Subcutaneous abdominal adipose tissue (tissue), 5 donors: ENCODE measurements at regions not wholly inside any gene's neighbourhood (a gene's known extent, or its start where the extent isn't known, plus 50 kb on each side); places are given as distances from the start of the nearest gene placed in this dataset.

Source experiments
- H3K27ac ChIP-seq: one replicate; pipeline ENCODE4 v1.7.0; 2013; ENCODE audit warnings: low read depth, mild to moderate bottlenecking, inconsistent platforms, low read length, moderate library complexity
- H3K27me3 ChIP-seq, 5 donors: one replicate each; pipeline ENCODE4 v1.7.0; 2013; ENCODE audit warnings: low read length in 5 of 5, inconsistent platforms in 1 of 5; ENCODE audit not compliant: control insufficient read depth in 5 of 5, insufficient read depth in 4 of 5
- H3K36me3 ChIP-seq, 5 donors: one replicate each; pipeline ENCODE4 v1.7.0; 2013; ENCODE audit warnings: low read length in 5 of 5; ENCODE audit not compliant: control insufficient read depth in 5 of 5, insufficient read depth in 5 of 5
- H3K4me1 ChIP-seq, 5 donors: one replicate each; pipeline ENCODE4 v1.7.0; 2013; ENCODE audit warnings: low read length in 5 of 5, mild to moderate bottlenecking in 3 of 5, moderate library complexity in 1 of 5; ENCODE audit not compliant: control insufficient read depth in 5 of 5, insufficient read depth in 5 of 5
- H3K4me3 ChIP-seq, 5 donors: one replicate each; pipeline ENCODE4 v1.7.0; 2013; ENCODE audit warnings: low read length in 5 of 5, low read depth in 1 of 5
- H3K9ac ChIP-seq, 5 donors: one replicate each; pipeline ENCODE4 v1.7.0; 2013; ENCODE audit warnings: low read length in 5 of 5, mild to moderate bottlenecking in 4 of 5, moderate library complexity in 3 of 5
- H3K9me3 ChIP-seq, 5 donors: one replicate each; pipeline ENCODE4 v1.7.0; 2013; ENCODE audit warnings: low read length in 5 of 5; ENCODE audit not compliant: control insufficient read depth in 5 of 5
- donor health status: healthy.
- donor health status: healthy.
- donor health status: healthy.
- donor health status: healthy.
- donor health status: healthy.

DNA sequence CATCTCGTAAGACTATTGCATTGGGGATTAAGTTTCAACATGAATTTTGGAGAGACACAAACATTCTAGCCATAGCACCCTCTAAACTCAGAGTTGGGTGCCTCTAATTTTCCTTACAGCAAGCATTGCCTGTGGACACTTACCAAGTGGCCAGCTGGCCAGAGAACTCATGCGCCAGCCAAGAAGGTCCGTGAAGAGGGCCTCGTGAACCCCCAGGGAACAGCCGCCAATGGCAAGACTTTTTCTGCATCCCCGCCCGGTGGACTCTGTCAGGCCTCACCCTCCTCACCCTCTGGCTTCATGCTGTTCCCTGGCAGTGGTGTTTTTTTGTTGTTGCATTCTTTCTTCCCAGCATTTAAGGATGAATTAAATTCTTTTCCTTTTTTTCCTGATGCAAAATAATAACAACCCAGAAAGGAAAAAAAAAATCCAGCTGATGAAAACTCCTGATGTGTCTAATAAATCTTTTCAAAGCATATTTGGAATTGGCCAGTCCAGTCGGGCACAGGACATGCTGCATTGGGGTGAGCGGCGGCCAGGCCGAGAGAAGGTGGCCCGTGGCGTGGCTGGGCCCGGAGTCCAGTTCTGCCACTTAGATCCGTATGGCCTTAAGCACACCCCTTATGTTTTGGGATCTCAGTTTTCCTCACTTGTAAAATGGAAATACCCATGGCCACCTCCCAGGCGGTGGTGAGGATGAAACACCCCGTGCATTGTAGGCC, 191.9 kb upstream of the DIO3 start:
- H3K4me3 ChIP-seq: no peak overlapping the region
- H3K27me3 ChIP-seq: peaks cover 3 to 12% (median 5%) of the 10 kb centered on the region in 5 donors
- H3K9ac ChIP-seq: no peak overlapping the region
- no peak overlapping the region for H3K27ac ChIP-seq
- H3K4me1 ChIP-seq: peaks cover under 1 to 30% (median 24%) of the 10 kb centered on the region in 5 donors
- no peaks in the 10 kb centered on the region for H3K9me3 ChIP-seq
- no peaks in the 10 kb centered on the region for H3K36me3 ChIP-seq

- no peak overlapping the region for H3K4me3 ChIP-seq
- no peak overlapping the region for H3K27ac ChIP-seq
Observed at GRCh38 chr14:101369916-101370592, 191.2 kb upstream of the DIO3 start.

DNA sequence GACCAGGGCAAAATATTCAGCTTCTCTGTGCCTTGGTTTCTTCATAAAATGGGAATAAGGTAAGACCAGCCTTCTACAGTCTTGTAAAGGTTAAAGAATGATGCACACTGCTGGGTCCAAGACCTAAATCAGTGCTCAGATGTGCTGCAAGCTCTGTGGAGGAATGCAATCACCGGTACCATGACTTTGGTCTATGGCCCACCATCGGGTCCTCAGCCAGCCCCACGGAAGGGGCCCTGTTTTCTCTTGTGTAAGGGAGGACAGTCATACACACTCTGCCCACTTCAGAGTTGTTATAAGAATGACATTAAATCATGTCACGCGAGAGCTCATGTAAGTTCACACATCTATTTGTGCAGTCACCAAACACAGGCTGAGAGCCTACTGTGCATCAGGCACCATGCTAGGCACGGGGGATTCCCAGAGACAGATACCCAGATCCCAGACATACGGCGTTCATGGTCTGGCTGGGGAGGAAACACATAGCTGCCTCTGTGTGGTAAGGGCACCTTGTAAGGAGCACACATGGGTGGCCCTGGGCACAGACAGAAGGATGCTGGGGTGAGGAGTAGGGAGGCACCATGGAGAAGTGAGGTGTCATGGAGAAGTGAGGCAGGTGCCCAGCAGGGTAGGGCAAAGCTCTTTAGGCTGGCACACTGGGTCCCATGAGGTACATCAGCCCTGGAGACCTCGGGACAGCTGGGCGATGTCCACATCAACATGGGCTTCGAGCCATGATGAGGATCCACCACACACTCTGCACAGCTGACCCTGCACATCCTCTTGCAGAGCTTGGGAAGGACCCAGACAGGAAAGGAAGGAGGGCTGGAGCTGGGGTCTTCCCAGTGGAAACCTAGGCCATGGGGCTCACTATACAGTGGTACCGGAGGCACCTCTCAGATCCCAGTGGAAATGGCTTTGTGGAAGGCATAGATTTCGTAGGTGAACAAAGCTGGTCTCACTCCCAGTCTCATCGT, 190.4 kb upstream of the DIO3 start:
- no peaks in the 10 kb centered on the region for H3K9me3 ChIP-seq
- H3K4me3 ChIP-seq: no peak overlapping the region
- H3K27ac ChIP-seq: no peak overlapping the region
- peaks cover 3 to 12% (median 5%) of the 10 kb centered on the region in 5 donors for H3K27me3 ChIP-seq
- H3K9ac ChIP-seq: no peak overlapping the region
- no peaks in the 10 kb centered on the region for H3K36me3 ChIP-seq
- H3K4me1 ChIP-seq: peaks cover 0 to 18% (median 14%) of the 10 kb centered on the region in 5 donors

More at GRCh38 chr14:101369916-101370592, 191.2 kb upstream of the DIO3 start:
- Histone ChIP-seq H3K9me3 (no peaks in the 10 kb centered on the region), H3K27me3 (peaks cover 3 to 12% (median 5%) of the 10 kb centered on the region in 5 donors), H3K36me3 (no peaks in the 10 kb centered on the region), H3K4me1 (peaks cover 0 to 25% (median 21%) of the 10 kb centered on the region in 5 donors), H3K9ac (no peak overlapping the region)

GRCh38 chr14:101371799-101372793, 189.2 kb upstream of the DIO3 start:
- Histone ChIP-seq H3K27ac (no peak overlapping the region), H3K4me1 (peaks cover 0 to 18% (median 14%) of the 10 kb centered on the region in 5 donors), H3K27me3 (peaks cover 3 to 12% (median 5%) of the 10 kb centered on the region in 5 donors), H3K36me3 (no peaks in the 10 kb centered on the region), H3K9me3 (no peaks in the 10 kb centered on the region), H3K9ac (no peak overlapping the region), H3K4me3 (no peak overlapping the region)

GRCh38 chr14:101372894-101373620, 188.2 kb upstream of the DIO3 start:
- Histone ChIP-seq H3K36me3 (no peaks in the 10 kb centered on the region), H3K4me1 (peaks cover 0 to 18% (median 14%) of the 10 kb centered on the region in 5 donors), H3K27ac (no peak overlapping the region), H3K9me3 (no peaks in the 10 kb centered on the region), H3K9ac (no peak overlapping the region), H3K27me3 (peaks cover 3 to 12% (median 5%) of the 10 kb centered on the region in 5 donors), H3K4me3 (no peak overlapping the region)

DNA sequence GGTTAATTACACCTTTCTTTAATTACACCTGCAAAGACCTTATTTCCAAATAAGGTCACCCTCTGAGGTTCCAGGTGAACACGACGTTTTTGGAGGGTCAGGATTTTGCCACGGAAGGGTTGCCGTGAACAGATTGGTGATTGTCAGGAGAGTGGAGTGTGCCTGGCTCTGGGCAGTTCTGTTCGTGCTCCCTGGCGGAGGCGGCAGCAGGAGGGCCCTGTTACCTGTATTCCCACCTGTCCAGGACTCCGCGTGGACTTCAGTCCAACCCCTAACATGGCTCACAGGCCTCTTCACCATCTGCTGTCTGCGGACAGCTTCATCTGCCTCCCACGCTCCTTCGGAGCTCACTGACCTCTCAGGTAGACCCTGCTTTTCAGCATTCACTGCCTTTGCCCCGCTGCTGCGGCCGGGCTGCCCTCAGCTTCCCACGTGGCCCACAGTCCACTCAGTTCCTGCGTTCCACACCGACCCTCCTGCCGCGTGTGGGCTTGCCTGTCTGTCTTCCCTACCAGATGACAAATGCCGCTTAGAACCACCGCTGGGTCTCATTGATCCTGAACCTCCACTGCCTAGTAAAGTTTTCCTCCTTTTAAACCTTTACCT, 187.5 kb upstream of the DIO3 start:
- no peaks in the 10 kb centered on the region for H3K9me3 ChIP-seq
- peaks cover 3 to 12% (median 5%) of the 10 kb centered on the region in 5 donors for H3K27me3 ChIP-seq
- no peak overlapping the region for H3K27ac ChIP-seq
- H3K4me1 ChIP-seq: peaks cover 0 to 17% (median 10%) of the 10 kb centered on the region in 5 donors
- H3K36me3 ChIP-seq: no peaks in the 10 kb centered on the region
- H3K9ac ChIP-seq: no peak overlapping the region
- H3K4me3 ChIP-seq: no peak overlapping the region

GRCh38 chr14:101374373-101375338, 186.6 kb upstream of the DIO3 start:
- Histone ChIP-seq H3K27me3 (peaks cover 3 to 12% (median 5%) of the 10 kb centered on the region in 5 donors), H3K4me1 (peaks cover 0 to 14% (median 1%) of the 10 kb centered on the region in 5 donors), H3K9me3 (no peaks in the 10 kb centered on the region), H3K27ac (no peak overlapping the region), H3K4me3 (no peak overlapping the region), H3K36me3 (no peaks in the 10 kb centered on the region), H3K9ac (no peak overlapping the region)

DNA sequence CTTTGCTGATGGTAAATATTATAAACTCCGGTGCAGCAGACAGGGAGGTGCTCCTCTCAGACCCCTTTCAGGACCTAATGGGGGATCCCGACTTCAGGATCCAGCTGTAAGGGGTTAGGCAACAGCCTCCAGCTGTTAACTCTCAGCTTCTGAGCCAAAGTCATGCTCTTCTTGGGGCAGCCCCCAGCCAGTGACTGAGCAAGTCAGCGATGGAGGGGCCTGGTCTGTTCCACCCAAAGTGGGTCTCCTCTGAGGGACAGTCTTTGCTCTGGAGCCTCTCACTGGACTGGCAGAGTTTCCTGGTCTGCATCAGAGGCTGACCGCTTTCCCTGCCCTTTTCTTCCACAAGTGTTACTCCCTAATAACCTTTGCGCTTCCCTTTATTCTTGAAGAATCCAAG, 184.2 kb upstream of the DIO3 start:
- H3K27me3 ChIP-seq: peaks cover 3 to 12% (median 5%) of the 10 kb centered on the region in 5 donors
- no peak overlapping the region for H3K4me3 ChIP-seq
- no peak overlapping the region for H3K27ac ChIP-seq
- peaks cover 0 to 12% (median 4%) of the 10 kb centered on the region in 5 donors for H3K9me3 ChIP-seq
- H3K9ac ChIP-seq: no peak overlapping the region
- H3K4me1 ChIP-seq: peaks cover 0 to 14% (median 0%) of the 10 kb centered on the region in 5 donors
- no peaks in the 10 kb centered on the region for H3K36me3 ChIP-seq
